GM19238 (cell line): ENCODE measurements at regions not wholly inside any gene's neighbourhood (a gene's known extent, or its start where the extent isn't known, plus 50 kb on each side); places are given as distances from the start of the nearest gene placed in this dataset.

Source experiments
- DNase-seq: peaks from one replicate; pipeline ENCODE4 v3.0.0; 2011; ENCODE audit warnings: low spot score; ENCODE audit not compliant: insufficient read length

- DNase-seq: no peak
These were observed 213.6 kb downstream of the GLI2 start for GRCh38 chr2:120949027-120949956.

- DNase-seq: no peak
These were observed 214.4 kb downstream of the GLI2 start for GRCh38 chr2:120949957-120950590.

- no peak for DNase-seq
These were observed 216.0 kb downstream of the GLI2 start for GRCh38 chr2:120951693-120952092.

- no peak for DNase-seq
These were observed 216.7 kb downstream of the GLI2 start for GRCh38 chr2:120952318-120952717.

GRCh38 chr2:120953066-120953756 is 217.5 kb downstream of the GLI2 start:
- no peak for DNase-seq

- no peak for DNase-seq
These were observed 218.3 kb downstream of the GLI2 start for GRCh38 chr2:120953843-120954584.

GRCh38 chr2:120954939-120955338 is 219.3 kb downstream of the GLI2 start:
- DNase-seq: no peak

GRCh38 chr2:120955427-120955826 is 219.8 kb downstream of the GLI2 start:
- DNase-seq: no peak

- no peak for DNase-seq
These were observed 221.0 kb downstream of the GLI2 start for GRCh38 chr2:120956486-120957156.

GRCh38 chr2:120957905-120958304 is 222.2 kb downstream of the GLI2 start:
- DNase-seq: no peak

- DNase-seq: no peak
These were observed 223.1 kb downstream of the GLI2 start for GRCh38 chr2:120958623-120959366.

GRCh38 chr2:120959426-120959825 is 223.8 kb downstream of the GLI2 start:
- DNase-seq: no peak

GRCh38 chr2:120960770-120961366 is 225.2 kb downstream of the GLI2 start:
- no peak for DNase-seq

- DNase-seq: no peak
These were observed 225.7 kb downstream of the GLI2 start for GRCh38 chr2:120961396-120961795.

GRCh38 chr2:120963997-120964705 is 228.5 kb downstream of the GLI2 start:
- no peak for DNase-seq

GRCh38 chr2:120964819-120965218 is 229.2 kb downstream of the GLI2 start:
- no peak for DNase-seq

- DNase-seq: no peak
These were observed 231.0 kb downstream of the GLI2 start for GRCh38 chr2:120966510-120967254.

GRCh38 chr2:120968307-120969015 is 232.8 kb downstream of the GLI2 start:
- no peak for DNase-seq
